Endothelial cell of umbilical vein (primary cell): ENCODE measurements at regions not wholly inside any gene's neighbourhood (a gene's known extent, or its start where the extent isn't known, plus 50 kb on each side); places are given as distances from the start of the nearest gene placed in this dataset.
"Not testable (repeated sequence)": the region's sequence is repeated elsewhere in the genome, so short reads cannot be mapped to it uniquely, and the experiment has no call there.

Source experiments
- BruUV-seq: library from RNA; stranded (reverse); fragments of 400-500 nt; replicated peaks from 2 replicates; lab custom pipeline; 2021; lab: Mats Ljungman, UMichigan
- CTCF ChIA-PET: fragments of 300-600, 350-600 bp; sonication (Branson Sonifier 250); formaldehyde crosslinking; loops from one replicate; lab custom pipeline; 2021; ENCODE audit warnings: antibody characterized with exemption, inconsistent platforms; lab: Charles Lee
- POLR2A ChIA-PET: fragments of 300-600, 350-600 bp; sonication (Branson Sonifier 250); formaldehyde crosslinking; loops from one replicate; lab custom pipeline; 2021; ENCODE audit warnings: antibody characterized with exemption, inconsistent platforms; lab: Charles Lee
- DNase-seq: peaks from one replicate; pipeline ENCODE4 v3.0.0-alpha.2; 2011; ENCODE audit warnings: low read depth, low spot score
- FAIRE-seq: peaks from 2 replicates; lab custom pipeline; 2011; peaks lifted over from hg19 to GRCh38; lab: Jason Lieb, UNC
- H2AFZ ChIP-seq: 2 replicates; pipeline ENCODE4 v1.6.0; 2012; ENCODE audit warnings: low read depth, low read length, control low read depth, inconsistent platforms
- H3K27ac ChIP-seq: 2 replicates; pipeline ENCODE4 v1.5.1; 2011; ENCODE audit warnings: low read depth, mild to moderate bottlenecking, control low read depth, low read length, moderate library complexity; ENCODE audit not compliant: insufficient read depth
- H3K27me3 ChIP-seq, 2 experiments: 2 replicates each; pipeline versions ENCODE4 v1.6.0 to v1.6.1; 2011; ENCODE audit warnings: low read length in 2 of 2, mixed read lengths in 1 of 2; ENCODE audit not compliant: control insufficient read depth in 2 of 2, insufficient read depth in 2 of 2
- H3K36me3 ChIP-seq, 2 experiments: 2 replicates in 1 of 2; 3 replicates in 1 of 2; pipeline ENCODE4 v1.5.1; 2011; ENCODE audit warnings: low read length in 2 of 2, mild to moderate bottlenecking in 1 of 2, moderate library complexity in 1 of 2; ENCODE audit not compliant: control insufficient read depth in 2 of 2, insufficient read depth in 2 of 2; ENCODE audit errors: extremely low read depth in 1 of 2
- H3K4me1 ChIP-seq: 3 replicates; pipeline ENCODE4 v1.5.1; 2011; ENCODE audit warnings: mild to moderate bottlenecking, low read length; ENCODE audit not compliant: control insufficient read depth, insufficient read depth; ENCODE audit errors: extremely low read depth
- H3K4me2 ChIP-seq: 2 replicates; pipeline ENCODE4 v1.6.1; 2011; ENCODE audit warnings: low read length, control low read depth, mixed read lengths; ENCODE audit not compliant: insufficient read depth
- H3K4me3 ChIP-seq, 3 experiments: fragments of 200-600 bp in 1 of 3; sonication (generic), shearing (Covaris generic) in 1 of 3; replicated peaks in 1 of 3; 2 replicates each; pipeline ENCODE4 v1.5.1; 2011 to 2016; ENCODE audit warnings: control low read depth in 3 of 3, low read length in 3 of 3, mild to moderate bottlenecking in 2 of 3, inconsistent platforms in 1 of 3, low read depth in 1 of 3, moderate library complexity in 1 of 3; ENCODE audit not compliant: insufficient read depth in 1 of 3
- H3K79me2 ChIP-seq: 2 replicates; pipeline ENCODE4 v1.6.0; 2012; ENCODE audit warnings: low read length, inconsistent platforms; ENCODE audit not compliant: control insufficient read depth, insufficient read depth
- H3K9ac ChIP-seq: replicated peaks from 2 replicates; pipeline ENCODE3; 2011; ENCODE audit warnings: low read length, control low read depth; ENCODE audit not compliant: insufficient read depth; ENCODE audit errors: extremely low read depth
- H3K9me1 ChIP-seq: replicated peaks from 3 replicates; pipeline ENCODE4 v1.6.0; 2011; ENCODE audit warnings: mild to moderate bottlenecking, low read length; ENCODE audit not compliant: control insufficient read depth, insufficient read depth; ENCODE audit errors: extremely low read depth
- H3K9me3 ChIP-seq: replicated peaks from 2 replicates; pipeline ENCODE4 v1.5.1; 2012; ENCODE audit warnings: low read length, inconsistent platforms; ENCODE audit not compliant: control insufficient read depth, insufficient read depth
- H4K20me1 ChIP-seq: replicated peaks from 2 replicates; pipeline ENCODE3; 2011; ENCODE audit warnings: mild to moderate bottlenecking, low read length; ENCODE audit not compliant: control insufficient read depth, insufficient read depth; ENCODE audit errors: extremely low read depth
- EZH2 ChIP-seq: IDR thresholded peaks from 2 replicates; pipeline ENCODE4 v1.6.1; 2012; ENCODE audit warnings: borderline replicate concordance, low read depth, mild to moderate bottlenecking, moderate library complexity, low read length, inconsistent platforms; ENCODE audit not compliant: severe bottlenecking
- GATA2 ChIP-seq: IDR thresholded peaks from 2 replicates; pipeline ENCODE4 v1.7.0; 2011; ENCODE audit warnings: low read depth, mild to moderate bottlenecking, moderate library complexity, mixed read lengths, low read length; ENCODE audit not compliant: insufficient read length, insufficient read depth
- MAX ChIP-seq: IDR thresholded peaks from 2 replicates; pipeline ENCODE4 v1.6.1; 2011; ENCODE audit not compliant: insufficient read depth, insufficient read length
- dilution Hi-C: fragments of 300-500 bp; cut with MboI; formaldehyde crosslinking; loops from one replicate; pipeline ENCODE4 v1.15.0; 2019; ENCODE audit warnings: low sequenced_read_pairs; ENCODE audit not compliant: extremely low pct_ligation_motif_present
- intact Hi-C: fragments of 100-400 bp; cut with micrococcal nuclease; formaldehyde crosslinking; loops from one replicate; pipeline ENCODE4 v1.10.0; 2022

GRCh38 chr2:203637471-203638167, 68.8 kb upstream of the CD28 start:
- peak; percentile 27 for DNase-seq
- H3K9me3 ChIP-seq: no peaks in the 10 kb centered on the region
- no peak overlapping the region for H3K4me3 ChIP-seq
- peaks cover 5% of the 10 kb centered on the region for H3K4me1 ChIP-seq
- H3K9ac ChIP-seq: no peak overlapping the region
- H3K4me2 ChIP-seq: no peak overlapping the region
- ChIA-PET CTCF (interaction anchor here (0.7 to 1.2 kb wide), 4 partner anchors 11 to 260 kb away, joined by 3 read pairs; no protein-coding TSS in a partner anchor), POLR2A (no interaction called here)
- intact Hi-C loops: no loop called here
- dilution Hi-C loops: no loop called here
- peak; percentile 59 for FAIRE-seq
- H3K79me2 ChIP-seq: no peaks in the 10 kb centered on the region
- no peak overlapping the region for H3K27ac ChIP-seq
- no TSS peak for BruUV-seq
- TF ChIP-seq MAX: no peak
- no peak for TF ChIP-seq GATA2
- no peak for TF ChIP-seq EZH2
- no peaks in the 10 kb centered on the region for H3K36me3 ChIP-seq
- no peaks in the 10 kb centered on the region for H4K20me1 ChIP-seq
- peak overlapping the region; percentile 54 for H2AFZ ChIP-seq
- no peaks in the 10 kb centered on the region for H3K27me3 ChIP-seq
- no peaks in the 10 kb centered on the region for H3K9me1 ChIP-seq

GRCh38 chr2:203641865-203642264, 64.6 kb upstream of the CD28 start:
- H3K4me1 ChIP-seq, H3K9me1 ChIP-seq, H3K27ac ChIP-seq, H3K9ac ChIP-seq, BruUV-seq, FAIRE-seq, H3K9me3 ChIP-seq, H3K4me3 ChIP-seq, intact Hi-C loops, H3K36me3 ChIP-seq, H2AFZ ChIP-seq, H3K79me2 ChIP-seq, dilution Hi-C loops, CTCF ChIA-PET, DNase-seq, POLR2A ChIA-PET, H4K20me1 ChIP-seq, H3K27me3 ChIP-seq, H3K4me2 ChIP-seq: not testable (repeated sequence)

GRCh38 chr2:203642841-203643240, 63.6 kb upstream of the CD28 start:
- H3K9me1 ChIP-seq, CTCF ChIA-PET, H3K4me1 ChIP-seq, H3K4me3 ChIP-seq, BruUV-seq, H3K79me2 ChIP-seq, intact Hi-C loops, H3K27ac ChIP-seq, H3K36me3 ChIP-seq, POLR2A ChIA-PET, H3K9ac ChIP-seq, FAIRE-seq, H4K20me1 ChIP-seq, DNase-seq, H2AFZ ChIP-seq, H3K4me2 ChIP-seq, H3K27me3 ChIP-seq, dilution Hi-C loops, H3K9me3 ChIP-seq: not testable (repeated sequence)
